Hypothalamus (tissue), 51 donors: ENCODE measurements at regions not wholly inside any gene's neighbourhood (a gene's known extent, or its start where the extent isn't known, plus 50 kb on each side); places are given as distances from the start of the nearest gene placed in this dataset.
A peak's percentile ranks its signal among the peaks of the same experiment; 100 is the strongest.
"Not testable (repeated sequence)": the region's sequence is repeated elsewhere in the genome, so short reads cannot be mapped to it uniquely, and the experiment has no call there.

ENCODE experiments used
- DNase-seq, 51 donors: peaks; one replicate each; lab custom pipeline; 2025; lab: John Stamatoyannopoulos, UW

DNA sequence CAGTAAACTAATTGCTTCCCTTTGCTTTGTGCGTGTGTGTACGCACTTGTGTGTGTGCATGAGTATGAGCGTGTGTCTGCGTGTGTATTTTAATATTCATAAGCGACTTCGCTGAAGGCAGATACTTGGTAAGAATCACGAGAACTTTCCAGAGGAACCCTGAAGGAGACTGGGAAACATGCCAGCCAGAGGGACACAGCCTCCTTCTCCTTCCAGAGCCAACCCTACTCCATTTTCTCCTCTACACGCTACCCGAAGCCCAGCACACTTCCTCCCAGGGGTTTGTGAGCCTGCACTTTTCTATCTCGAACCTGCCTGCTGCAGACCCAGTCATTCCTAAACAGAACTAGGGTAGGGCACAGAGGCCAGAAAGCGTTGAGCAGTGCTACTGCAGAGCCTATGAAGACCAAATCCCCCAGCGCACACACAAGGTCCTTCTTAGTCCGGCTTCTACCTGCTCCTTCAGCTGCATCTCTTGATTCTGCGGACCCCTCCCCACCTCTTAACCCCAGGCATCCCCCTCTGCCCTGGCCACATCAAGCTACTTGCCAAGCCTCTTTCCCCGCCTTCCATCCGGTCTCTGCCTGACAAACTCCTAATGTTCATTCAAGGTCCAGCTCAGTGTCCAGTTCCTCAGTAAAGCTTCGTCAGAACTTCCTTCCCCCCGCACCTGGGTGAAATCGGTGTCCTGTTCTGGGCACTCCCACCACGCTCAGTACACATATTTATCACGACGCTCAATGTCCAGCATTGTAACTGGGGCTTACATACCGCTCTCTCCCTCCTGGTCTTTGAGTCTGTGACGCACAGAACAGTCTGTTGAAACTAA lies 191.8 kb downstream of the FAM43A start:
- no peak for DNase-seq

DNA sequence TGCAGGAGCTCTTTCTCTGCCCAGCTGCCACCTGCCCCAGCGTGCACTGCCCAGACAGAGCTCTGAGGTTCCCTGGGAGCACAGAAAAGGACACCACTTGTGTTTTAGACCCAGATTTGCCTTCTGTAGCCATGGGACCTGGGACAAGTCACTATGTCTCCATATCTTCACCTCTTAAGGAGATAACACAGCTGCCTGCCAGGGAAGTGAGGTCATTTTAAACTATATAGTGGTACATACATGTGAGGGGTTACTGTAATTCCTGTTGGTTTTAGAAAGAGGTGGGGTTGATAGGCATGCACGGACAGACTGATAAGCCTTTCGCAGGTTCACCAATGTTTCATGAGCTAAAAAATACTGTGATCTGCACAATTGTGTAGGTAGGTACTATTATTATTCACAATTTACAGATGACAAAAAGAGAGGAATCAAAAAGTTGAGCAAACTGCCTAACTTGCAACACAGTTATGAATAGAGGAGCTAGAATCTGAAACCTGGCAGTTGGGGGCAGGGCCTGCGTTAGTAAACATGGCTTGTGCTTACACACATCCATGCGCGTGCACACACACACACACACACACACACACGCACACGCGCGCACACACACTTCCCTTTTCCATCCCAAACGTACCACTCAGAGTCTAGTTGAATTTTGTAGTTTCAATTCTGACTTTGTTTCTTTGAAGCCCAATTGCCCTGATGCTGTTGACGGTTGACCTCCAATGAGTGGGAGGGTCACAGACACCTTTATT lies 193.6 kb downstream of the FAM43A start:
- DNase-seq: no peak

DNA sequence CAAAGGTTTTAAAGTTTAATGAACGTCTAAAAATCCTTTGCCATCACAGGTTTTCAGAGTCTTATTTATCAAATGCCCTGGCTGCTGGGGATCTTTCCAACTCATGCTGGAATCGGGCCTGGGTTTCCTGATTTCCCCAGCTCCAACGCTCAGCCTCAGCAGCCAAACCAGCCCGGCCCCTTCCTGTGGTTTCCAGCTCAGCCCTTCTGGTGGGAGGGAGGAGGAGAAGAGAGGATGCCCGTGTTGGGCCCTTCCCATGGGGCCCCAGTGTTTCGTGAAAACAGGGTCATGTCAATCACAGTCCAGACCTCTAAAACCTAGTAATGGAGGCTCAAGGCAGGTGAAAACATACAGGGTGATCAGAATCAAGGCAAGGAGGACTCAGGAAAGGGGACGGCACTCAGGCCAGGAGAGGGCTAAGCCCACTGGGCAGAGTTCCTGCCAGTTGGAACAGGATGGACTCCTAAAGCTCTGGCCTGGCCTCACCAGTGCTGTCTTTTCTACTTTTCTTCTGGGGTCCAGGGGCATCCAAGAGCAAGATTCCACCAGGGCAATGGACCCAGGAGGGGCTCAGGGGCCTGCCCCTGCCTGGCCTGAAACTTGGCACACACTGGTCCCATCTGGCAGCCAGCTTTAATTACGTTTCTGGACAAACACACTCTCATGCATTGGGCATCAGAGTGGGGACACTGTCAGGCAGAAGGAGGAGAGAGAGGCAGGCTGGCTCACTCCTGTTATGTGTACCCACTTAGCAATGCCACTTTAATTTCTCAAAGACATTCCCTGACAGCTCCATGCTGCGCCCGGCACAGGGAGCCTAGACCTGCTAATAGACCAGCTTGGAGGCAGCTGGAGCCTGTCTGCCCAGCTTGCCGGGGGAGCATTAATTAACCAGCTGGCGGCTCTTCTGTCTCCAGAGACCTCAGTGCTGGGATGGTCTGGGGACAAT lies 194.6 kb downstream of the FAM43A start:
- peak in 15 of 51 donors; percentile 6 to 49 (median 22) for DNase-seq

DNA sequence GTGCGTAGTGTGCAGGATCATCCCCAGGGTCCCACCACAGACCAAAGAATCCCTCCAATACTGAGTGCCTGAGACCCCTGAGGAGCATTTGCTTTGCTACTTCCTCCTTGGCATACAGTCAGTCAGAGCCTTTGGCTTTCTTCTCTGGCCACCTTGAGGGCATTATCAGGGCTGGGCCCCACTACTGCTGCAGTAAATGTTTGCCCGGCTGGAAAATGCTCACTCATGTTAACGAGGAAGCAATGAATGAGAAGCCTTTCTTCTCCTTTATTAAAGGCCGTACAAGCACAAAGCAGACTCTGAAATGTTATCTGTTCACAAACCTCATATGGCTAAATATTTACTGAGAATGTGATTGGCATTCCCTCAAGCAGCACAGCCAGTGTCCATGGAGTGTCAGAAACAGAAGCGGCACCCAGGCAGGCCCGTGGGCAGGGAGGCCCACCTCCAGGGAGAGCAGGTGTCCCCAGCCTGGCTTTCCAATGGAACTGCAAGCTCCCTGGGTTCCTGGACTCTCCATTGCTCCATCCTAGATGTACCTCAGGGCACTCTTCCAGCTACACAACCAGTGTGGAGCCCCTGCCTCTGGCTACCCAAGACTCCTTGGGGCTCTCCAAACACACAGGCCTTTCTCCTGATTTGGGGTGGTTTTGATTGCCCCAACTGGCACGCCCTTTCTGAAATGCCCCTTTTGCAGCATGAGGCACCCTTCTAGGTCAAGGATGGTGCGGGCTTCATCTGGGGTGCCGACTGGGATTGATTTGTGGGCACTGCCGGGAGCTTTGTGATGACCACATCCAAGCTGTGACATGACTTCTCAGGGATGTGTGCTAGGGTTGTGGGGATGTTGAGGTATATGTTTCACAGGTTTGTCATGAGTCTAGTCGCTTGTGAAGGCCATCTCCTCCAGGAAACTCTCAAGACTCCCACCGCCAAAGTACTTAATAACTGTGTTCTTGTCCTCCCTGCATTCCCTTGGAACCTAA lies 195.6 kb downstream of the FAM43A start:
- no peak for DNase-seq

DNA sequence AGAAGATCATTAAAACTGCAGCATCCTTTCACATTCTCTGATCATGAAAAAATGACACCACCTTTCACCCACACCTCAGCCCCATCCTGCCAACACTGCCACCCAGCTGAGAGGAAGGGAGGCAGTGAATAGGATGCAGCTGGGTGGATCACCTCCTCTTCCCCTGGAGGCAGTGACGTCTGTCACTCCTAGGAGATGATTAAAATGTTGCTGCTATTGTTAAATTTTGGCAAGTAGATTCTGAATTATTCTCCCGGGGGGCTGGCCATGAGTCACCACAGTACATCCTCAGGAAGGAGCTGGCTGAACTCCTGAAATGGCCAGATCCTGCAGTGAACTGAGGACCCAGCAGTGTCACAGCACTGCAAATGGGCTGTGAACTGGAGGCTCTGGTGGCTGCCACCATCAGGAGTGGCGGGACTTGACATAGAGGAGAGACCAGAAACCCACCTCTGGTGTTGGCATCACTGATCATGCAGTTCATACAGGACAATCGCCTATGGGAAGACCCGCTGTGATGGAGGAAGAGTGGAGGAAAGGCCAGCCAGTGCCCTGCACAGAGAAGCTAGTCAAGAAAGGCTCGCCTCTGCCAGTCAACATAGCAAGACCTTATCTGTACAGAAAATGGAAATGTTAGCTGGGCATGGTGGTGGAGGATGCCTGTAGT lies 199.1 kb downstream of the FAM43A start:
- no peak for DNase-seq

DNA sequence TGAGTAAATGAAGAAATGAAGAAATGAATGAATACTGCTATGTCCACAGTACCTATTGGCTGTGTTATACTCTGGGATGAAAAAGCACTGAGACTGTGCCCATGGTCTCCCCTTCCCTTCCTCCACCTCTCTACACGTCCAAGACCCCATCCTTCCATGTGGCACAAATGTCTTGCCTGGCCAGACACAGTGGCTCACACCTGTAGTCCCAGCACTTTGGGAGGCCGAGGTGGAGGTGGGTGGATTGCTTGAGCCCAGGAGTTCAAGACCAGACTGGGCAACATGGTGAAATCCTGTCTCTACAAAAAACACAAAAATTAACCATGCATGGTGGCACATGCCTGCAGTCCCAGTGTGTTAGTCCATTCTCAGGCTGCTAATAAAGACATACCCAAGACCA lies 200.1 kb downstream of the FAM43A start:
- no peak for DNase-seq

DNA sequence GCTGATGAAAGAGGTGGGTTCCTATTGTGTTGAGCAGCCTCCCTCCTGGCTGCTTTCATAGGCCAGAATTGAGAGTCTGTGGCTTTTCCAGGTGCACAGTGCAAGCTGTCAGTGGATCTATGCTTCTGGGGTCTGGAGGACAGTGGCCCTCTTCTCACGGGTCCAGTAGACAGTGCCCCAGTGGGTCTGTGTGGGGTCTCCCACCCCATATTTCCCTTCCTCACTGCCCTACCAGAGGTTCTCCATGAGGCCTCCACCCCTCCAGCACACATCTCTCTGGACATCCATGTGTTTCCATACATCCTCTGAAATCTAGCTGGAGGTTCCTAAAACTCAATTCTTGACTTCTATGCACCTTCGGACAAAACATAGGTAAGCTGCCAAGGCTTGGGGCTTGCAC lies 201.2 kb downstream of the FAM43A start:
- DNase-seq: no peak

DNA sequence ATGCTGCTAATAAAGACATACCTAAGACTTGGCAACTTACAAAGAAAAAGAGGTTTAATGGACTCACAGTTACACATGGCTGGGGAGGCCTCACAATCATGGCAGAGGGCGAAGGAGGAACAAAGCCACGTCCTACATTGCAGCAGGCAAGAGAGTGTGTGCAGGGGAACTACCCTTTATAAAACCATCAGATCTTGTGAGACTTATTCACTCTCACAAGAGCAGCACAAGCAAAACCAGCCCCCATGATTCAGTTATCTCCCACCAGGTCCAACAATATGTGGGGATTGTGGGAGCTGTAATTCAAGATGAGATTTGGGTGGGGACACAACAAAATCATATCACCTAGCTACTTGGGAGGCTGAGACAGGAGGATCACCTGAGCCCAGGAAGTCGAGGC lies 202.4 kb downstream of the FAM43A start:
- DNase-seq: not testable (repeated sequence)

DNA sequence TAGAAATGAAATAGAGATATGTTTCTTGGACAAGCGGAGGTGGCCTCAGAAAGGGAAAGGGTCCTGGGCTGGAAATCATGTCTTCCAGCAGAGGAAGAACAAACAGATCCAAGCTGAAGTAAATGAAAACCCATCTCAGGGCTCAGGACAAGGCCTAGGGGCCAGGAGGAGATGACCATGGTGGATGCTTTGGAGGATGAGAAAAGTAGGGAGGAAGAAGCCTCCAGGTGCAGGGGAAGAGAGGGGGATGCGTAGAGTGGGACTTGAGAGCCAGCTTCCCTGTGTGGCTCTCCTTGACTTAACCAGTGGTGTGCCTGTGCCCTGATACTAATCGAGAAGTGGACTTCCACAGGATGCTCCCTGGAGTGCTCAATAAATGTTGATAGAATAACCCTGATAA lies 203.2 kb downstream of the FAM43A start:
- DNase-seq: no peak

DNA sequence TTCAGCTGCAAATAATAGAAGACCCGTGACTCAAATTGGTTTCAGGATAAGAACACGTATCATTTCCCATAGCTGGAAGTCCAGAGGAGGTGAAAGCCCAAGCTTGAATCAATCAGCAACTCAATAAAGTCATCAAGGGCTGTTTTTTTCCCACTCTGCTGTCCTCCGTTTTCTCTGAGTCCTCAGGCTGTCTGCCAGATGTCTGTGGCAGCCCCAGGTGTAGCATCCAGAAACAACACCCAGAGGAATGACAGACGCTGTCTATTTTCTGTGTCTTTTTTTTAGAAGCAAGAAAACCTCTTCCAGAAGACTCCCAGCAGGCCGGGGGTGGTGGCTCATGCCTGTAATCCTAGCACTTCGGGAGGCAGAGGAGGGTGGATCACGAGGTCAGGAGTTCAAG lies 204.4 kb downstream of the FAM43A start:
- DNase-seq: no peak

DNA sequence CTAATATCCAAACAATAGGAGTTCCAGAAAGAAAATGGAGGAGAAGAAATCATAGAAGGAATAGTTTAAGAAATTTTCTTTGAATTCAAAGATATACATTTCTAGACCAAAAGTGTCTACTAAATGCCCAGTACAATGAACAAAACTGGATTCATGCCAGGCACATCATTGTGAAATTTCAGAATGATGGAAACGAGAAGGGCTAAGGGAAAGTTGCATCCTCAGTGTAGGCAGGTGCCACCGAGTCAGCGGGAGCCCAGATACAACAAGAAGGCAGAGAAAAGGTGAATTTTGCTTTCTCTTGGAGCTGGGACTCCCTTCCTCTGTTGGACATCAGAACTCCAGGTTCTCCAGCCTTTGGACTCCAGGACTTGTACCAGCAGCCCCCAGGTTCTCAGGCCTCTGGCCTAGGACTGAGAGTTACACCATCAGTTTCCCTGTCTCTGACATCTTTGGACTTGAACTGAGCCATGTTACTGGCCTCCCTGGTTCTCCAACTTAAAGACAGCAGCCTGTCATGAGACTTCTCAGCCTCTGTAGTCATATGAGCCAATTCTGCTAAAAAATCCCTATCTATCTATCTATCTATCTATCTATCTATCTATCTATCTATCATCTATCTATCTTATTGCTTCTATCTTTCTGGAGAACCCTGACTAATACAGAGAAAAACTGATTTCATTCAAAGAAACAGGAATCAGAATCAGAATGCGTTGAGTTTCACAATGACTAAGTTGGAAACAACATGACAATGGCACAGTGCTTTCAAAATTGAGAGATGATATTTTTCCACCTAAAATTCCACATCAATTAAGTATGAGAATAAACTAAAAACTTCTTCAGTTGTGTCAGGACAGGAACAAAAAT lies 207.7 kb downstream of the FAM43A start:
- DNase-seq: no peak

DNA sequence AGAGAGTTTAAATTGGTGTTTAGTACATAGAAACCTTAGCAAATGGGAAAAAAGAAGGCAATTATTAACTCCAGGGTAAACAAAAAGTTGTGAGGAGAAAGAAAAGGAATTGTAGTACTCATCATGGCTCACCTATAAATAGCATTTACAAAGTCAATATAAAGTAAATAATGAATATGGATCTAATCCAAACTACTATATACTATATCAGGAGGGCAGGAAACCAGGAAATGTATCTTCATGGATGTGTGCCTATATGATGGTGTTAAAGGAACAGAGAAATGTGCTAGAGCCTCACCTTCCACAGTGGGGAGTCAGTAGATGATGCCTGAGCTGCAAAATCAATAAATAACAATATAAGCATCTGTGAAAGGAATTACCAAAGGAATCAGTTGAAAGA lies 208.9 kb downstream of the FAM43A start:
- no peak for DNase-seq

DNA sequence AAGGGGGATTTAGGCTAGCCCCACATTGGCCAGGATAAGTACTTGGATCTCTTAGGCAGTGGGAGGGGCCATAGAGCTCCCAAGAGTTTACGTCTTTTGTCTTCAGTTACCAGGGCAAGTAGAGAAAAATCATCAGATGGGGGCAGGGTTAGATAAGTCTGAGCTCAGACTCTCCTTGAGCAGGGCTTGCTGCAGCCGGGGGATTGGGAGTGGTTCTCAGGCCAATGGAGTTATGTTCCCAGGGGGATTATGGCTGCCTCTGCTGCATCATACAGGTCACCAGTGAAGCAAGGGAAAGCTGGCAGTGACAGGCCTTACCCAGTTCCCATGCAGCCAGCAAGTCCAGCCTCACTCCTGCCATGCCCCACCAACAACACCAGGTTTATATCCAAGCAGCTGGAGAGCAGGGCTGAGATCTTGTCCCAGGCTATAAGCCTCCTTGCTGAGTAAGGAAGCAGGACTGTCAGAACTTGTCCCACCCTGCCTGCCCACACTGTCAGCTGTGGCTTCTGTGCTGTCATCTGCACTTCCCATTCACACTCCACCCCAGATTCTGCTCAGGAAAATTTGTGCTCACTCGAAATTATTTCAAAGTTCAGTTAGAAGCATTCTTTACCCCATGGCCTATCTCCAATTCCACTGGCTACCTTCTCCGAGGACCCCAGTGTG lies 215.3 kb downstream of the FAM43A start:
- DNase-seq: no peak

DNA sequence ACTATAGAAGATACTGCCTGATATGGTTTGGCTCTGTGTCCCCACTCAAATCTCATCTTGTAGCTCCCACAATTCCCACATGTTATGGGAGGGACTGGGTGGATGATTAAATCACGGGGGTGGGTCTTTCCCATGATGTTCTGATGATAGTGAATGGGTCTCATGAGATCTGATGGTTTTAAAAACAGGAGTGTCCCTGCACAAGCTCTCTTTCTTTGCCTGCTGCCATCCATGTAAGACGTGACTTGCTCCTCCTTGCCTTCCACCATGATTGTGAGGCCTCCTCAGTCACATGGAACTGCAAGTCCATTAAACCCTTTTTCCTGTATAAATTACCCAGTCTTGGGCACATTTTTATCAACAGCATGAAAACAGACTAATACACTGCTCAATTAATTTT lies 217.8 kb downstream of the FAM43A start:
- not testable (repeated sequence) for DNase-seq

DNA sequence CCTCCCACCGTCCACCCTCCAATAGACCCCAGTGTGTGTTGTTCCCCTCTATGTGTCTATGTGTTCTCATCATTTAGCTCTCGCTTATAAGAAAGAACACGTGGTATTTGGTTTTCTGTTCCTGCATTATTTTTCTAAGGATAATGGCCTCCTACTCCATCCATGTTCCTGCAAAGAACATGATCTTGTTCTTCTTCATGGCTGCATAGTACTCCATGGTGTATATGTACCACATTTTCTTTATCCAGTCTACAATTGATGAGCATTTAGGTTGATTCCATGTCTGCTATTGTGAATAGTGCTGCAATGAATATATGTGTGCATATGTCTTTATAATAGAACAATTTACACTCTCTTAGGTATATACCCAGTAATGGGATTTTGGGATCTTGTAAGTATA lies 219.3 kb downstream of the FAM43A start:
- DNase-seq: not testable (repeated sequence)

DNA sequence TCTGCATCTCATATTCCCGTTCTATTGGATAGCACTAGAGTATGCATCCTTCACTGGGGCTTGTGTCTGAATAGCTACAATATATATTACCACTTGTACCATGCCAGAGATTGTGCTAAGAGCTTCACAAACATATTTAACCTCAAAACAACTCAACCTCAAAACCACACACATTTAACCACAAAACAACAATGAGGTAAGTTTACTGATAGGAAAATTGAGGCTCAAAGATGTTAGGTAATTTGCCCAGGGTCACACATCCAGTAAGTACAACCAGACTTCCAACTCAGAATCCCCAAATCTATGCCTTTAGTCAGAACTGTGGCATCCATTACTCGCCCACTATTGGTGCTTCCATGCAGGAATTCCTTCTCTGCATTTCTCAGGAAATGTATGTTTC lies 220.0 kb downstream of the FAM43A start:
- DNase-seq: no peak

DNA sequence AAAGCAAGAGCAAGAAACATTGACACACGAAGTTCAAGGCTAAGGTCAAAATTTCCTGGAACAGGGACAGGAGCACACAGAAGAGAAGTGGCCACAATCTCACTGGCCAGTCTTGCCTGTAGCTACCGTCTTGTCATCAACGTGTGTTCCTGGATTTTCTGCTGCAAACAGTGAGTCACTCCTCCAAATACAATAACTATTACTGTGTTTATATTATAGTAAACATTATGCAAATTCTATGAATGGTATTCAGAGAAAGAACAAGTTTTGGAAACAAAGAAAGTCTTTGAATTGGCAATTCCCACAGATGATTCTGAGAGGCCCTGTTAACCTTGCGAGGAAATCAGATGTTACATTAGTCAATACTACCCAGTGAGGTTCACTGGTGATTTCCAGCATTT lies 220.5 kb downstream of the FAM43A start:
- DNase-seq: no peak
